WERI-Rb-1 (cell line): ENCODE measurements at regions not wholly inside any gene's neighbourhood (a gene's known extent, or its start where the extent isn't known, plus 50 kb on each side); places are given as distances from the start of the nearest gene placed in this dataset.
"Not testable (repeated sequence)": the region's sequence is repeated elsewhere in the genome, so short reads cannot be mapped to it uniquely, and the experiment has no call there.

Experiments used
- DNase-seq: peaks from one replicate; pipeline ENCODE4 v3.0.0-alpha.2; 2020
- H3K27ac ChIP-seq: fragments of 250-450 bp; sonication (Bioruptor Pico); 2 replicates; pipeline ENCODE4 v1.5.1; 2020; ENCODE audit warnings: mild to moderate bottlenecking, moderate library complexity
- H3K27me3 ChIP-seq: fragments of 250-450 bp; sonication (Bioruptor Pico); 2 replicates; pipeline ENCODE4 v1.5.1; 2021; ENCODE audit warnings: mild to moderate bottlenecking, low read depth, moderate library complexity; ENCODE audit not compliant: insufficient read depth, severe bottlenecking
- H3K36me3 ChIP-seq: fragments of 250-450 bp; sonication (Bioruptor Pico); 2 replicates; pipeline ENCODE4 v1.5.1; 2020; ENCODE audit warnings: mild to moderate bottlenecking, moderate library complexity
- H3K4me3 ChIP-seq: 2 replicates; pipeline ENCODE4 v1.5.1; 2011; ENCODE audit warnings: low read depth, mild to moderate bottlenecking, control low read depth, low read length
- H3K9me3 ChIP-seq: fragments of 250-450 bp; sonication (Bioruptor Pico); 2 replicates; pipeline ENCODE4 v1.5.1; 2021; ENCODE audit warnings: mild to moderate bottlenecking, moderate library complexity; ENCODE audit not compliant: severe bottlenecking
- CTCF ChIP-seq: IDR thresholded peaks from 2 replicates; pipeline ENCODE4 v1.5.1; 2011; ENCODE audit warnings: low read depth, mild to moderate bottlenecking, control low read depth, inconsistent platforms, low read length

- TF ChIP-seq CTCF, result no peak
- Histone ChIP-seq H3K36me3 (no peaks in the 10 kb centered on the region), H3K9me3 (peaks cover 12% of the 10 kb centered on the region), H3K27ac (no peak overlapping the region), H3K4me3 (no peak overlapping the region), H3K27me3 (no peaks in the 10 kb centered on the region)
- DNase-seq, result no peak
Measured at GRCh38 chr9:22227986-22228385, 218.6 kb upstream of the DMRTA1 start.

GRCh38 chr9:22228542-22228941 lies 218.1 kb upstream of the DMRTA1 start:
- Histone ChIP-seq H3K27ac (no peak overlapping the region), H3K36me3 (no peaks in the 10 kb centered on the region), H3K4me3 (no peak overlapping the region), H3K27me3 (no peaks in the 10 kb centered on the region), H3K9me3 (peaks cover 12% of the 10 kb centered on the region)
- no peak for TF ChIP-seq CTCF
- no peak for DNase-seq

- H3K9me3 ChIP-seq, result peaks cover 12% of the 10 kb centered on the region
- no peak for DNase-seq
- H3K4me3 ChIP-seq, result no peak overlapping the region
- no peaks in the 10 kb centered on the region for H3K36me3 ChIP-seq
- no peaks in the 10 kb centered on the region for H3K27me3 ChIP-seq
- no peak for TF ChIP-seq CTCF
- H3K27ac ChIP-seq, result no peak overlapping the region
Measured at GRCh38 chr9:22229069-22229468, 217.6 kb upstream of the DMRTA1 start.

GRCh38 chr9:22231309-22231708 lies 215.3 kb upstream of the DMRTA1 start:
- H3K9me3 ChIP-seq, H3K36me3 ChIP-seq, H3K27me3 ChIP-seq, H3K27ac ChIP-seq, H3K4me3 ChIP-seq, DNase-seq: not testable (repeated sequence)

GRCh38 chr9:22232971-22233370 lies 213.7 kb upstream of the DMRTA1 start:
- DNase-seq, result no peak
- H3K4me3 ChIP-seq, result no peak overlapping the region
- no peak overlapping the region for H3K27ac ChIP-seq
- H3K36me3 ChIP-seq, result no peaks in the 10 kb centered on the region
- peaks cover 8% of the 10 kb centered on the region for H3K9me3 ChIP-seq
- H3K27me3 ChIP-seq, result no peaks in the 10 kb centered on the region
- no peak for TF ChIP-seq CTCF

GRCh38 chr9:22237497-22238363 lies 208.9 kb upstream of the DMRTA1 start:
- no peak for TF ChIP-seq CTCF
- H3K4me3 ChIP-seq, result no peak overlapping the region
- no peaks in the 10 kb centered on the region for H3K36me3 ChIP-seq
- H3K9me3 ChIP-seq, result no peaks in the 10 kb centered on the region
- no peak for DNase-seq
- no peaks in the 10 kb centered on the region for H3K27me3 ChIP-seq
- H3K27ac ChIP-seq, result no peak overlapping the region
